ENCODE measurements at regions not wholly inside any gene's neighbourhood (a gene's known extent, or its start where the extent isn't known, plus 50 kb on each side); places are given as distances from the start of the nearest gene placed in this dataset.

DNA sequence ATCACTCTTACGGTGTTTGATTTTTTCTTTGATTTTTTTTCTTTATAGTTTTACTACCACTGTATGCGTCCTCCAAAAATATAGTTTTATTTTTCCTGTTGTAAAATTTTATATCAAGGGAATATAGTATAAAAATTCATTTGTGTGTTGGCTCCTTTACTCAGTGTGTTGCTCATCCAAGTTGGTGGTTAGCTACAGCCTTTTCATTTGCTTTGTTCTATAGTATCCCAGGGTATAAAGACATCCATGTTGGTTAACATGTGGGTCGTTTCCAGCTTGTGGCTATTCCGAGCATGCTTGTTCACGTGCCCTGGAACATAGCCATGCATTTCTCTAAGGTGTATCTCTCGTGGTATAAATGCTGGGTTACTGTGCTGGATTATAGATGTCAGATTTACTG is 54.8 kb upstream of the DAB2 start:
- ChIA-PET CTCF (no interaction called here), POLR2A (no interaction called here)
- H3K9me3 ChIP-seq (ENCODE audit: control insufficient read depth, insufficient read depth, low read length) = no peaks in the 10 kb centered on the region; the same call in 1 of the 2 replicates
- H3K27me3 ChIP-seq (ENCODE audit: control insufficient read depth, insufficient read depth, low read length) = no peaks in the 10 kb centered on the region
- no peak overlapping the region for H3K4me3 ChIP-seq (ENCODE audit: low read depth, low read length)
- no peak for DNase-seq (ENCODE audit: low read depth, low spot score)
- no peak overlapping the region for H3K27ac ChIP-seq (ENCODE audit: low read depth, low read length)
- TF ChIP-seq, protein P1, sequence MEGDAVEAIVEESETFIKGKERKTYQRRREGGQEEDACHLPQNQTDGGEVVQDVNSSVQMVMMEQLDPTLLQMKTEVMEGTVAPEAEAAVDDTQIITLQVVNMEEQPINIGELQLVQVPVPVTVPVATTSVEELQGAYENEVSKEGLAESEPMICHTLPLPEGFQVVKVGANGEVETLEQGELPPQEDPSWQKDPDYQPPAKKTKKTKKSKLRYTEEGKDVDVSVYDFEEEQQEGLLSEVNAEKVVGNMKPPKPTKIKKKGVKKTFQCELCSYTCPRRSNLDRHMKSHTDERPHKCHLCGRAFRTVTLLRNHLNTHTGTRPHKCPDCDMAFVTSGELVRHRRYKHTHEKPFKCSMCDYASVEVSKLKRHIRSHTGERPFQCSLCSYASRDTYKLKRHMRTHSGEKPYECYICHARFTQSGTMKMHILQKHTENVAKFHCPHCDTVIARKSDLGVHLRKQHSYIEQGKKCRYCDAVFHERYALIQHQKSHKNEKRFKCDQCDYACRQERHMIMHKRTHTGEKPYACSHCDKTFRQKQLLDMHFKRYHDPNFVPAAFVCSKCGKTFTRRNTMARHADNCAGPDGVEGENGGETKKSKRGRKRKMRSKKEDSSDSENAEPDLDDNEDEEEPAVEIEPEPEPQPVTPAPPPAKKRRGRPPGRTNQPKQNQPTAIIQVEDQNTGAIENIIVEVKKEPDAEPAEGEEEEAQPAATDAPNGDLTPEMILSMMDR (IDR thresholded peaks at IDR 0.05; ENCODE audit: low read depth, low read length) = no peak

DNA sequence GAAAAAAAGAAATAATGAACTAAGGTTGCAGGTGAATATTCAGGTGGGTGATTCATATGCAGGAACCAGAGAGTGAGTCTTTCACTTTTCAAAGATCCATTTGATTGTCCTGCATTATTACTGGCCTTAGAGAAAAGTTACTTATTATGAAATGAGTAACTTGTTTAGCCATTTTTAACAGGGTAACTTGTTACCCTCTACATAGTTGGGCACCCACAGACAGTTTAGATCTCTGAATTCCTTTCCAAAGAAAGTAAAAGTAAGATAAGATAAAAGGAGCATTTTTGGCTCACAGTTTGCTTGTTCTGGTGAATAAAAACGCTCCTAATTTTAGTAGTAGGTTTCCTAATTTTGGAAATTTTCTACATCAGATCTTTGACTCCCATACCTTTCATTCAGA is 54.1 kb upstream of the DAB2 start:
- Histone ChIP-seq H3K27ac (ENCODE audit: low read depth, low read length) (no peak overlapping the region), H3K9me3 (ENCODE audit: control insufficient read depth, insufficient read depth, low read length) (no peaks in the 10 kb centered on the region; the same call in 1 of the 2 replicates), H3K4me3 (ENCODE audit: low read depth, low read length) (no peak overlapping the region), H3K27me3 (ENCODE audit: control insufficient read depth, insufficient read depth, low read length) (no peaks in the 10 kb centered on the region)
- CTCF ChIA-PET = no interaction called here
- TF ChIP-seq, protein P1 (IDR thresholded peaks at IDR 0.05; ENCODE audit: low read depth, low read length) = no peak
- no peak for DNase-seq (ENCODE audit: low read depth, low spot score)
- POLR2A ChIA-PET = no interaction called here

DNA sequence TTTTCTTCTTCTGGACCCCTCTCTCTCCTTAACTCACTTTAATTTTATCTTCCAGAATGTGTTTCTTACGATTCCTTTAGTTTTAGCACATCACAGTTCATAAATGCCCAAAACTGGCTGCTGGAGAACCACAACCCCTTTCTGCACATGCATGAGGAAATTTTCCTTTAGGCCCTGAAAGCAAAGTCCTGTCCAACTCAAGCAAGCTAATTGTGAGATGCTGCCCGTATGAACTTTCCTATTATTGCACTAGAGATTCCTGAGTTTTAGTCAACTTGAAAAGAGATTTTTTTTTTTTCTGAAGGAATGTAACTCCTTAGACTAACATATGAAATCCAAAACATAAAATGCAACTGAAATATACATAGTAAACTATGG is 52.1 kb upstream of the DAB2 start:
- Histone ChIP-seq H3K9me3 (ENCODE audit: control insufficient read depth, insufficient read depth, low read length) (no peaks in the 10 kb centered on the region; the same call in 1 of the 2 replicates), H3K4me3 (ENCODE audit: low read depth, low read length) (no peak overlapping the region), H3K27me3 (ENCODE audit: control insufficient read depth, insufficient read depth, low read length) (no peaks in the 10 kb centered on the region), H3K27ac (ENCODE audit: low read depth, low read length) (peak overlapping the region; percentile 59)
- ChIA-PET POLR2A (interaction anchor here (1.7 to 2.4 kb wide), 3 partner anchors 42 to 53 kb away, joined by 5 to 13 read pairs (median 6); partner anchors contain the start of gene DAB2), CTCF (interaction anchor here (1.1 to 3.9 kb wide), 3 partner anchors 10 to 396 kb away, joined by 3 to 18 read pairs (median 4); partner anchors contain the start of gene DAB2)
- TF ChIP-seq, protein P1 (IDR thresholded peaks at IDR 0.05; ENCODE audit: low read depth, low read length) = no peak
- DNase-seq (ENCODE audit: low read depth, low spot score) = no peak

DNA sequence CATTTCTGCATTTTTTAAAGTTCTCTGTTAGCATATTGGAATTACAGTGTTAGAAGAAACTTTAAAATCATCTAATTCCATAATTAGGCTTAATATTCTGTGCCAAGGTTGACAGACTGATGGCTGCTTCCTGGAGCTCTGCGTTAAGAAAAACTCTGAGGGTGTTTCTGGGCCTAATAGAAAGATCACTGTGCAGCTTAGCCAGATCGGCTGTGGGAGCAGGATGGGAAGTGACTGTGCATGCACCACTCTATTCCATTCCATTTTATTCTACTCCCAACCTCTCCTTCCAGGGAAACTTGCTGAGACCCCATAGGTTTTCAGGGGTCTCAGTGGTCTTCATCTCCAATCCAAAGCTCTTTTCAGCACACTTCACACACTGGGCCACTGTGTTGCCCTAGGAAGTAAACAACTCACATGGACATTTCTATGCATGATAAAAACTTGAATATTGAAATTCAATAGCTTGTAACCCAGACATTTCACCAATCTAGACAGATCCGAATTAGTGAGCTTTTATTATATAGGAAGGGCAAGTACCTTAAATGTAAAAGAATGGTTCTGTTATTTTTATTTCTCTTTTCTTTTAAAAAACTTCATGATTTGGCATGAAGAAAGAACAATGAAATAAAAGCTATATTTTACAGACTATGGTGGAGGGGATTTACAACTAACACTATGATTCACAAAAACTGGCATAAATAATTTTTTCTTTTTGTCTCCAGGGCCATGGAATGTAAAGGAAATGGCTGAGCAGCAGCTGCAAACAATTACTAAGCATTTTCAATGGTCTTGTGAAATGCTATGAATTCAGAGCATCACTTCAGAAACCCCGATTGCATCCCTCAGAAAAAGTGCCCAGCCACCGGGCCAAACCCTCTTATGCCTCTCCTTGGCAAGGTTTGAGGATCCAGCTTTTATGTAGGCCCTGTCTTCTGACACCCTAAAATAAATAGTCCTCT is 51.4 kb upstream of the DAB2 start:
- peak overlapping the region; percentile 59 for H3K27ac ChIP-seq (ENCODE audit: low read depth, low read length)
- H3K9me3 ChIP-seq (ENCODE audit: control insufficient read depth, insufficient read depth, low read length) = no peaks in the 10 kb centered on the region; the same call in 1 of the 2 replicates
- no peaks in the 10 kb centered on the region for H3K27me3 ChIP-seq (ENCODE audit: control insufficient read depth, insufficient read depth, low read length)
- TF ChIP-seq, protein P1 (IDR thresholded peaks at IDR 0.05; ENCODE audit: low read depth, low read length) = no peak
- no peak overlapping the region for H3K4me3 ChIP-seq (ENCODE audit: low read depth, low read length)
- POLR2A ChIA-PET = interaction anchor here (0.5 to 2.4 kb wide), 5 partner anchors 43 to 66 kb away, joined by 3 to 13 read pairs (median 5); partner anchors contain the start of gene DAB2
- peak; percentile 52 for DNase-seq (ENCODE audit: low read depth, low spot score)
- CTCF ChIA-PET = interaction anchor here (1.0 to 3.9 kb wide), 6 partner anchors 10 to 395 kb away, joined by 3 to 18 read pairs (median 4); partner anchors contain the start of gene DAB2

DNA sequence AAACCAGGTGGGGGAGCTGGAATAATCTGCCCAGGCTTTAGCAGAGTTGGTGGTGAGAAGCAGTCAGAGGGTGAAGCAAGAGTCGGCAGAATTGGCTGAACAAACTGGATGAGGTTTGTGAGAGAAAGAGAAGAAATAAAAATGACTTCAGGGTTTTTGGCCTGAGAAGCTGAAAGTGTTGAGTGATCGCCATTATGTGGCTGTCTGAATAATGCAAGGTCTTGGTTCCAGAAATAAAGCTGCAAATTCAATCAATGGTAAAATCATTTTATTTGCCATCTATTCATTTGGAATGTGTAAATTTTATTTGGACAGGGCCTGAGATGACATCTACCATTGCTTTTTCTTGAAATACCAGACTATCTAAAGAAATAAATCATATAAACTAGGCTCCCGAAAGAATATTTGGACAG is 50.4 kb upstream of the DAB2 start:
- no peak for DNase-seq (ENCODE audit: low read depth, low spot score)
- CTCF ChIA-PET = interaction anchor here (1.0 to 3.9 kb wide), 4 partner anchors 26 to 99 kb away, joined by 3 to 18 read pairs (median 5); partner anchors contain the start of gene DAB2
- Histone ChIP-seq H3K4me3 (ENCODE audit: low read depth, low read length) (no peak overlapping the region), H3K27ac (ENCODE audit: low read depth, low read length) (no peak overlapping the region), H3K9me3 (ENCODE audit: control insufficient read depth, insufficient read depth, low read length) (no peaks in the 10 kb centered on the region), H3K27me3 (ENCODE audit: control insufficient read depth, insufficient read depth, low read length) (no peaks in the 10 kb centered on the region)
- TF ChIP-seq, protein P1 (IDR thresholded peaks at IDR 0.05; ENCODE audit: low read depth, low read length) = no peak
- POLR2A ChIA-PET = interaction anchor here (1.8 to 2.4 kb wide), 2 partner anchors 50 to 52 kb away, joined by 5 to 13 read pairs; partner anchors contain the start of gene DAB2

Data from AG04450 (cell line).